HEK293T (cell line): ENCODE measurements at regions not wholly inside any gene's neighbourhood (a gene's known extent, or its start where the extent isn't known, plus 50 kb on each side); places are given as distances from the start of the nearest gene placed in this dataset.

Source experiments
- CTCF ChIA-PET: fragments of 350-600 bp; formaldehyde crosslinking; extraction: SDS; loops from one replicate; lab custom pipeline; 2021; ENCODE audit warnings: antibody characterized with exemption, inconsistent platforms; lab: Yijun Ruan, JAX
- POLR2A ChIA-PET: fragments of 350-600 bp; formaldehyde crosslinking; extraction: SDS; loops from one replicate; lab custom pipeline; 2020; ENCODE audit warnings: antibody characterized with exemption, inconsistent platforms; lab: Yijun Ruan, JAX
- DNase-seq: peaks from one replicate; pipeline ENCODE4 v3.0.0; 2012; ENCODE audit warnings: mixed read lengths; ENCODE audit errors: extremely low spot score
- ARNT ChIP-seq: fragments of 450-650 bp; IDR thresholded peaks from 2 replicates; pipeline ENCODE4 v1.6.1; 2017; ENCODE audit warnings: mild to moderate bottlenecking
- BHLHE40 ChIP-seq: fragments of 450-650 bp; IDR thresholded peaks from 2 replicates; pipeline ENCODE4 v1.6.1; 2016; ENCODE audit warnings: mild to moderate bottlenecking, moderate library complexity, borderline replicate concordance
- CTBP1 ChIP-seq: fragments of 450-650 bp; IDR thresholded peaks from 2 replicates; pipeline ENCODE4 v1.6.1; 2016; ENCODE audit warnings: borderline replicate concordance
- ELF4 ChIP-seq: fragments of 450-650 bp; IDR thresholded peaks from 2 replicates; pipeline ENCODE4 v1.6.1; 2017; ENCODE audit warnings: antibody characterized with exemption
- FOXA1 ChIP-seq: fragments of 450-650 bp; IDR thresholded peaks from 2 replicates; pipeline ENCODE4 v1.6.1; 2016; ENCODE audit warnings: mild to moderate bottlenecking
- FOXK2 ChIP-seq: fragments of 450-650 bp; IDR thresholded peaks from 2 replicates; pipeline ENCODE4 v1.6.1; 2016; ENCODE audit warnings: mild to moderate bottlenecking
- FOXM1 ChIP-seq: fragments of 450-650 bp; IDR thresholded peaks from 2 replicates; pipeline ENCODE4 v1.6.1; 2017; ENCODE audit warnings: mild to moderate bottlenecking, borderline replicate concordance
- HDGF ChIP-seq: fragments of 450-650 bp; IDR thresholded peaks from 2 replicates; pipeline ENCODE4 v1.6.1; 2017; ENCODE audit warnings: antibody characterized with exemption, borderline replicate concordance
- L3MBTL2 ChIP-seq: fragments of 450-650 bp; conservative IDR thresholded peaks from 2 replicates; pipeline ENCODE4 v1.6.1; 2016; ENCODE audit warnings: mild to moderate bottlenecking
- LEF1 ChIP-seq: fragments of 450-650 bp; IDR thresholded peaks from 2 replicates; pipeline ENCODE4 v1.6.1; 2017; ENCODE audit warnings: mild to moderate bottlenecking, borderline replicate concordance
- NFRKB ChIP-seq: fragments of 450-650 bp; IDR thresholded peaks from 2 replicates; pipeline ENCODE4 v1.6.1; 2016; ENCODE audit warnings: mild to moderate bottlenecking, moderate library complexity
- SP1 ChIP-seq: fragments of 450-650 bp; IDR thresholded peaks from 2 replicates; pipeline ENCODE4 v1.6.1; 2017
- SUZ12 ChIP-seq: fragments of 450-650 bp; IDR thresholded peaks from 2 replicates; pipeline ENCODE4 v1.6.1; 2016; ENCODE audit warnings: mild to moderate bottlenecking
- TARDBP ChIP-seq: fragments of 450-650 bp; IDR thresholded peaks from 2 replicates; pipeline ENCODE4 v1.6.1; 2016
- ZNF384 ChIP-seq: fragments of 450-650 bp; IDR thresholded peaks from 2 replicates; pipeline ENCODE4 v1.6.1; 2016
- TF ChIP-seq, protein P1 (sequence below): fragments of 450-650 bp; IDR thresholded peaks from 2 replicates; pipeline ENCODE4 v1.6.1; 2016

DNA sequence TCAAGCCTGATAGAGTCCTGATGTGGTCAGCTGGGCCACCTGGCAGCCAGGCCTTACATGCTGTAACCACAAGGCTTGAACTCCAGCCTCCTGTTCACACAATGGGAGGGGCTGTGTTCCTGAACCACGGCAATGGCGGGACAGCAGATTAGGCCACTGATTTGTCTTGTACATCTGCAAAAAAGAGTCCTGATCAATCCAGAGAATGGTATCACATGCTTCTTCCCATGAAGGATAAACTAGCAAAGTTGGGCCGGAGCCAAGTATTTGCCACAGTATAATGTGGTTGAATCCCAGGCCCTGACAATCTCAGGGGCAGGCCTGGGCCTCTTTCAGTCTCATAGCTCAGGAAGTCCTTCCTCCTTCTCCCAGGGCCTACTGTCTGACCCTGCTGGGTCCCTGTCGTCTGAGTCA, 2182.5 kb upstream of the AGA start:
- DNase-seq = no peak
- CTCF ChIA-PET = no interaction called here
- no peak for TF ChIP-seq LEF1
- TF ChIP-seq ELF4 = no peak
- no peak for TF ChIP-seq L3MBTL2
- TF ChIP-seq SP1 = no peak
- no peak for TF ChIP-seq FOXK2
- TF ChIP-seq BHLHE40 = no peak
- no peak for TF ChIP-seq HDGF
- TF ChIP-seq FOXA1 = no peak
- no peak for TF ChIP-seq ZNF384
- no peak for TF ChIP-seq NFRKB
- TF ChIP-seq SUZ12 = no peak
- TF ChIP-seq CTBP1 = no peak
- TF ChIP-seq ARNT = no peak
- TF ChIP-seq TARDBP = no peak
- TF ChIP-seq, protein P1, sequence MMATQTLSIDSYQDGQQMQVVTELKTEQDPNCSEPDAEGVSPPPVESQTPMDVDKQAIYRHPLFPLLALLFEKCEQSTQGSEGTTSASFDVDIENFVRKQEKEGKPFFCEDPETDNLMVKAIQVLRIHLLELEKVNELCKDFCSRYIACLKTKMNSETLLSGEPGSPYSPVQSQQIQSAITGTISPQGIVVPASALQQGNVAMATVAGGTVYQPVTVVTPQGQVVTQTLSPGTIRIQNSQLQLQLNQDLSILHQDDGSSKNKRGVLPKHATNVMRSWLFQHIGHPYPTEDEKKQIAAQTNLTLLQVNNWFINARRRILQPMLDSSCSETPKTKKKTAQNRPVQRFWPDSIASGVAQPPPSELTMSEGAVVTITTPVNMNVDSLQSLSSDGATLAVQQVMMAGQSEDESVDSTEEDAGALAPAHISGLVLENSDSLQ = no peak
- TF ChIP-seq FOXM1 = no peak
- POLR2A ChIA-PET = no interaction called here

DNA sequence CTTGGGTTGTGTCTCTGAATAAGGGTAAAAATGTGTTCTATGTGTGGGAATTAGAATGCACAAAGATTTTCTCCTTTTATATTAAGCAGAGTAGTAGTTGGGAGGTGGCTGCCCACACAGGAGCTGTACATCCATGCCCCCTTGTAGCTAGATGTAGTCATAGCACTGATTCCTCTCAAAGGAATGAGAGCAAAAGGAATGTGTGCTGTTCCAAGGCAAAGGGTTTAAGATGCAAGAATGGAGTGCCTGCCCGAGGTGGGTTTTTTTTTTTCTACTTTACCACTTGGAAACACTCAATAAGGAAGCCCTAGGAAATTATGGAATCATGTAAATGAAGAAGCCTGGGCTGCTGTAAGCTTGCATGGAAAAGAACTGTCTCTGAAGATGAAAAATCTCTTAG, 2183.2 kb upstream of the AGA start:
- DNase-seq = no peak
- TF ChIP-seq ARNT (no peak), FOXK2 (no peak), BHLHE40 (no peak), CTBP1 (no peak), NFRKB (no peak), L3MBTL2 (no peak), LEF1 (no peak), SP1 (no peak), FOXA1 (no peak), ZNF384 (no peak), SUZ12 (no peak), ELF4 (no peak), FOXM1 (no peak), TARDBP (no peak)
- TF ChIP-seq, protein P1 = no peak
- ChIA-PET POLR2A (no interaction called here), CTCF (no interaction called here)

DNA sequence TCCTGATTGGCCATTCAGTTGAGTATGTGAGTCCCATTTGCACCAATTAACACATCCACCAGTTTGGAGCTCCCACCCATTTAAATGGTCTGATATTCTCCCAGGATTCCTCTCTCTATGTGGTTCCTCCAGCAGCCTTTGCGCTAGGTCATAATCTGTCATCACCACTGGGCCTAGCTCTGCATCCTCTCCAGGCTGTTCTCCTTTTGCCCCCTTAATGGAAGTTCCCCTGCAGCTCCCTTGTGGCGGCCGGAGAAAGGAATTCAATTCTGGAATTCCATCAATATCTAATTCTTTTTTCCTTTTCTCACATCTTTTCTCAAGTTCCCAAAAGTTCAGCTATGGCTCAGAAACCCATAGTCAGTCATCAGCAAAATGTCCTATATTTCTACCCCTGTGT, 2184.4 kb upstream of the AGA start:
- no peak for TF ChIP-seq L3MBTL2
- TF ChIP-seq HDGF = no peak
- TF ChIP-seq ARNT = no peak
- TF ChIP-seq, protein P1 = no peak
- no peak for TF ChIP-seq LEF1
- TF ChIP-seq CTBP1 = no peak
- no peak for TF ChIP-seq ELF4
- no peak for TF ChIP-seq FOXK2
- no peak for TF ChIP-seq NFRKB
- no peak for TF ChIP-seq SP1
- no peak for TF ChIP-seq TARDBP
- CTCF ChIA-PET = interaction anchor here (1.0 kb wide), 1 partner anchor 9 kb away, joined by 3 read pairs; no protein-coding TSS in a partner anchor
- POLR2A ChIA-PET = no interaction called here
- peak; percentile 22 for DNase-seq

DNA sequence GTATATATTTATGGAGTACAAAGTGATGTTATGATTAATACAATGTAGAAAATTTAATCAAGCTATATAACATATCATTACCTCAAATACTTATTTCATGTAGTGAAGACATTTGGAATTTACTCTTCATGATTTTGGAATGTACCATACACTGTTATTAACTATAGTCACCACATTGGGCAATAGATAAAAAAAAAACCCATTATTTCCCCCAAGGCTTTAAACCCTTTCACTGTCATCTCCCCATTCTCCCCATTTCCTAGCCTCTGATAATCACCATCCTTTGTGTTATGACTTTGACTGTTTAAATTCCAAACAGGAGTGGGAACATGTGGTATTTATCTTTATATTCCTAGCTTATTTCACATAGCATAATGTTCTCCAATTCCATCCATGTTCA, 2189.1 kb upstream of the AGA start:
- POLR2A ChIA-PET = no interaction called here

DNA sequence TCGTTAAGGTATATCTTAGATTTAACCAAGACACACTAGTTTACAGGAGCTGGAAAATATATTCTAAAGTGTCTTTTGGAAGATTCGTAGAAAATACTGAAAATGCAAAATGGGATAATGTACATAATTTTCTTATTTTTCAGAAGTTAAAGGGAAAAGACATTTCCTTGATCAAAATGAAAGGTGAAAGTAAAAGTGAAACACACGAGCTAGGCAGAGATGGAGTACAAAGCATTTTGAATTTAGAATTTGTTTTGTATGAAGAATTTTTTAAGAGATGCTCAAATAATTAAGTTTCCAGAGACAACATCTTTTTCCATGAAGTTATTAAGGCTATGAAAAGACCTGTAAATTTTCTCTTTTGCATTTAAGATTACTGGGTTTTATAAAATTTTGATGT, 2192.6 kb upstream of the AGA start:
- TF ChIP-seq HDGF (no peak), SP1 (no peak), CTBP1 (no peak), ZNF384 (no peak), FOXA1 (no peak), TARDBP (no peak), ELF4 (no peak), ARNT (no peak), SUZ12 (no peak)
- TF ChIP-seq, protein P1 = no peak
- no peak for DNase-seq
- CTCF ChIA-PET = no interaction called here
- POLR2A ChIA-PET = no interaction called here

More for the DNA sequence above, 2189.1 kb upstream of the AGA start:
- no peak for TF ChIP-seq SP1
- no peak for TF ChIP-seq LEF1
- DNase-seq = no peak
- CTCF ChIA-PET = no interaction called here

DNA sequence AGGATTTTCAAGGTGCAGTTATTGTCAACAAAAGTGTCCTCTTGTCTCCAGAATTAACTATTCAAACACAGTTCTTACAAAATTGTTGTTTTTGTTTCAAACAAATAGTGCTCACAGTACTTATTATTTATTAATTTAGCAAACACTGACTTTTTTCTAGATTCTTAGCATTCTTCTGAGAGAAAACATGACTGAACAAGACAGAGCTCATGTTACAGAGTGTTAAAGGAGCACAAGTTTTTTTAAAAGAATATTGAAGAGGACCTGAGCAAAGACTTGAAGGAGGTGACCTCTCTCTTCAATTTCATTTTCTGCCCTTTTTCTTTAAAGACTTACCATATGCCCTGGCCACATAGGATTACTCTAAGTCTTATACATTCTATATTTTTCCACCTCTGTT, 2220.3 kb upstream of the AGA start:
- ChIA-PET CTCF (interaction anchor here (0.6 kb wide), 1 partner anchor 152 kb away, joined by 3 read pairs; no protein-coding TSS in a partner anchor), POLR2A (no interaction called here)
- no peak for TF ChIP-seq ARNT
- no peak for TF ChIP-seq HDGF
- no peak for TF ChIP-seq ELF4
- TF ChIP-seq SP1 = no peak
- no peak for TF ChIP-seq FOXM1
- TF ChIP-seq, protein P1 = no peak
- no peak for TF ChIP-seq CTBP1
- no peak for TF ChIP-seq FOXA1
- no peak for DNase-seq
